GM21529 (cell line): ENCODE measurements at regions not wholly inside any gene's neighbourhood (a gene's known extent, or its start where the extent isn't known, plus 50 kb on each side); places are given as distances from the start of the nearest gene placed in this dataset.
A peak's percentile ranks its signal among the peaks of the same experiment; 100 is the strongest.

Source experiments
- ATAC-seq: cut with Tn5 transposase; IDR thresholded peaks from one replicate; pipeline ENCODE4 v1.9.1; 2021; ENCODE audit not compliant: unreplicated experiment

DNA sequence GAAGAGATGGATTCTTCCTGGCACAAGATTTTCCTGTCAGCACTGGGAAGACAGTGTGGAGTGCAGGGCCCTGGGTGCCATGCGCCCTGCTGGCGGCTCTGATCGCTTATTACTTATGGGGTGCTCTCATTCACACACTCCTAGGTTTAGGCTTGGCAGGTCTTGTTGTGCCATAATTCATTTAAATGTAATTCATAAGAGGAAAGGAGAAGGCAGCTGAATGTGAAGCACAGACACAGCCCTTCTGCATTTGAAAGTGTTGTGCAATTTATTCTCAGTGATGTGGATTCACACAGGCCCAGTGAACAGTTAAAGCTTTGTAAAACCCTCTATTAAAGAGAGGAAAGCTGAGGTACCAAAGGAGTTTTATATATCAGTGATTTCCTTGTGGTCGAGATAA lies 249.7 kb downstream of the C4orf33 start:
- no peak for ATAC-seq

DNA sequence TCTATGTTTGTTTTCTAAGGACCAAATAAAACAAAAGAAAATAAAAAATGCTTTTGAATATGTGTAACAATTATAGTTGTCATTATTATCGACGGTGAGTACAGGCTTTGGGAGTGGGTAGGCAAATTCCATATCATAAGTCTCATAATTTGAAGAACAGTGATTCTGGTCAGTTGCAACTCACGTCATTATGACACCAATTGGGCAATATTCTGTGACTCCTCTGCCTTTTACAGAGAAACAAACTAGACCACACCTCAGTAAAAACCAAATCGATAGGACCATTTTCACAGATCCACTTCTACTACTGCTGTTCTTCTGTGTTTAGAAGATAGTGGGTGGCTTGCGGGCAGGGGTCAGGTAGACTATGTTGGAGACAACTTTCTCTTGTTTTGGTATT lies 250.1 kb downstream of the C4orf33 start:
- no peak for ATAC-seq

DNA sequence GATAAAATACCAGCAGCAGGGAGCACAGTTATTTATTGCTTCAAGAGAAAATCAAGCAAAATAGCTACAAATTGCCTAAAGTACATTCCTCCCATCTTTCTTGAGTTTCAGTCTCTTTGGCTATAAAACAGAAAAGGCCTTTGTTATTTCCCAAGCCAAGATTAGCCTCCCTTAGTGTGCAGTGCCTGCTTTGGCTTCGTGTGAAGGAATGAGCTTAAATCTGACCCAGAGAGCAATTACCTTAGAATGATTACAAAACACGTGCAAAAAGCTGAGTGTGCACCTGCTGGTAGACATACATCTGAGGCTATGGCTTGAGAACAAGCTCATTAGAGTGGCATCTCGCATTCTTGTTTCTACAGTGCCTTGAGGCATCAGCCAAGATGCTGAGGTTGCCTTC lies 250.8 kb downstream of the C4orf33 start:
- no peak for ATAC-seq

DNA sequence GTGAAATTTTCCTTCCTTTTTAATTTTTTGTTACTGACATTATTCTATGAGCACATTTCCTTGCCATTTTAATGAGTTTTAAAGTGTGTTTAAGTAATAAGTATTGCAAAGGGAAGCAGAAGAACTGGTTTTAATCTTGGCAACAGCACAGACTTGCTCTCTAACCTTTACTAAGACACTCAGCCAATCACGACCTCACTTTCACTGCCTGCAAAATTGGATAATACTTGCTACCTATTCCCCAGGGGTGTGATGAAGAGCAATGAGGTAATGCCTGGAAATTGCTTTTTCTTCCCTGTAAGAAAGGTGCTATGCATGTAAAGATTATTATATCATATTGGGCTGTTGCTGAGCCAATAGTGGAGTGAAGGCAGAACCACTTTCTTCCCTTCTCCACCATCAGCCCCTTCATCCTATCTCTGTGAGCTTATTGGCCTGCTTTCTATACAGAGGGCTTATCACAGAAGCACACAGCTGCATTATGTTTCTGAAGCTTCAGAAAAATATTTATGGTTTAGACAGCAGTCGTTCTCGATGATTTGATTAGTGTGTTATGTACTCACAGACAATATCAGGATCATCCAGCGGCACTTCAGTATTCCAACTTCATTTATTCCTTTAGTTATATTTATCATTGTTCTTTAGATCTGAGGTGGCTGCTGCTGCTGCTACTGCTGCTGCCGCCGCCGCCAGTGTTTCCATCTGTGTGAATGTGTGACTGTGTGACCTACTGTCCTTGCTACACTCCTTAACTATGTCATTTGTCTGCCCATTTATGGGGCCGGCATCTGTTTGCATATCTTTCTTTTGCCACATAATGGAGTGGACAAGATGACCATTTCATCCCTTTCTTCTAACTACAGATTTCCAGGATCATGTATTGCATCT lies 255.1 kb downstream of the C4orf33 start:
- no peak for ATAC-seq

DNA sequence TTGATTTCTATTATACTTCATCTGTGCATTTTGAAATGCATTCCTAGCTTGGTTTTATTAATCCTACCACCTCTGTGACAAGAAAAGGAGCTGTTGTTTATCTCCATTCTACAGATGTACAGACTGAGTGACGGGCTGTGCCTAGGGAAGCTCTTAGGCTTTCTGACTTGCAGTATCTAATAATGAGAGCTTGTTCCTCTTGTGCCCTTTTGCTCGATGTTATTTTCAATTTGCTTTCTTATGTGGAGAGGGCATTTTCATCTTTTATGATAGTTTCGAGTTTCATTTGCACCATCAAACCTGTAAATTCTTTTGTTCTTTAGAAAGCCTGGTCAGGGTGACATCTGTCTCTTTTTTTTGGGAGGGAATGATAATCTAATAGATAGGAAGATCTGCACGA lies 256.5 kb downstream of the C4orf33 start:
- no peak for ATAC-seq

DNA sequence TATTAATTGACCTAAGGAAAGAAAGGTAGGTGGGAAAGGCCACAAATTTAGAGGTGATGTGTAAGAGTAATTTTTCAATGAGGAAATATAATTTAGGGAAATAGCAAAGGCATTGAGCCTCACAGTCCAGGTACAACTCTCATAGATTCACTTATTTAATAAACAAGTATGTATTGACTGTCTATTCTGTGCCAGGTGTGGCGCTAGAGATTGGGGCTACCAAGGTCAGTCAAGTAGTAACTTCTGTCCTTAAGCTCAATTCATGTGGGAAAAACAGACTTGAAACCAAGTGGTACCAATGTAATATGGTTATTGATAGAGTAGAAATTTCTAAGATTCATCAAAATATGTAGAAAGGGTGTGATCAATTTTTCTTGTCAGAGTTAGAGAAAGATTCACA lies 257.5 kb downstream of the C4orf33 start:
- no peak for ATAC-seq

DNA sequence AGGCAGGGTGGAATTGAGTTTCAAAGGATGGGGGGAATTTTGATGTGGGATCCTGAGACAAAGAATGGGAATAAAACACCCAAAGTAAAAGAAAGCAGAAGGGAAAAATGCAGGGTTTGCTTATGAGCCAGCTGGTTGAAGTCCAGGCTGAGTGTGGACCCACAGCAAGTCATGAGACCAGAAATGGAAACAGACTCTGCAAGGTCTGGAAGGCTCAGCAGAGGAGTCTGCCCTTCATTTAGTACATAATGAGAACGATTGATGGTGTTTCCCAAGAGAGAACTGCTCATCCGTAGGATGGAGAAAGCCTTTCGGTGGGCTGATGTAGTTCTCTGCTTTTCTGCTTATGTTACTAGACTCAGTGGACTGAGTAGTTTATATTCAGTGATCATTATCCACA lies 259.1 kb downstream of the C4orf33 start:
- ATAC-seq, result no peak

DNA sequence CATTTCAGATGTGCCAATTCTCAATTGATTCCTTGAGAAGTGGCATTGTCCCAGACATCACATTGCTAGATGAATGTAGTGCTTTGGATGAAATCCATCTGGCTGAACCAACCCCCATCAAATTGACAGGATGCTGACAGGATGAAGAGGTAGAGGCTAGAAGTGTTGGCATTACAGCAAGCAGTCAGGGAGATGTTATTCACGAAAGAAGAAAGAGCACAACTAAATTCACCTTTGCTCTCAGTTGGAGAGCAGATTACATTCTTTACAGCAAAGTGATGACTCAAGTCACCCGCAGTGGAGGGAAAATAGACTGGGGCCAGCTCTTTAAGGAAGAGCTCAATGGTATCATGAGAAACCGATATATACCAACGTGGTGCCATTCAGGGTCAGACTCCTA lies 259.6 kb downstream of the C4orf33 start:
- ATAC-seq, result no peak

DNA sequence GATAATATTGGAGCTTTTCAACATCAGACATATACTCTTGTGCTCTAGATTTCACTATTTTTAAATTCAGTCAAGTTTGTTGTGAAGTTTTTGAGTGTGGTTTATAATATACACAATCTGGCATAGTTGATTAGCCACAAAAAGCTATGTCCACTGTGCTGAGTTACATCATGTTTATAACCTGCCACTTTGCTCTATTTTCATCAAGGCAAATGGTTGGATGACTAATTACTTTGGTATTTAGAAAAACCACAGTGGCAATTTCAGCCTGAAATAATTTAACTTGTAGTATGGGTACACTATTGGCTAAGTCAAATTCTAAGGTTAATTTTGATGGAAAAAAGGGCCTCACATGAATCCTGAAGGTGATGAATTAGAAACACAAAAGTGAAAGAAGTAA lies 262.6 kb downstream of the C4orf33 start:
- ATAC-seq, result no peak

DNA sequence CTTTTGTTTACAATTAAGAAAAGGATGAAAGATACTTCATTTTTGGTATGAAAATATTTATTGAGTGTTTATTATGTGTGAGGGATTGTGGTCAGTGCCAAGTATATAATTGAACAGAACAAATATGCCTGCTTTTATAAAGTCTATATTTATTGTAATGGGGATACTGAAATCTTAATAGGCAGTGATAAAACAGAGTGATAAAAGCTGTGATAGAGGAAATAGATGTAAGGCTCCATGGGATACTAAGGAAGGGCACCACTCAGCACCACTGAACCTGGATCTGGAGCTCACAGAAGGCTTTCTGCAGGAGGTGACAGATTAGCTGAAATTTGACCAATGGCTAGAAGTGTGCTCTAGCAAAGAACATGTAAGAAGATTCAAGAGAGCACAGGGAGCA lies 263.5 kb downstream of the C4orf33 start:
- ATAC-seq, result no peak

DNA sequence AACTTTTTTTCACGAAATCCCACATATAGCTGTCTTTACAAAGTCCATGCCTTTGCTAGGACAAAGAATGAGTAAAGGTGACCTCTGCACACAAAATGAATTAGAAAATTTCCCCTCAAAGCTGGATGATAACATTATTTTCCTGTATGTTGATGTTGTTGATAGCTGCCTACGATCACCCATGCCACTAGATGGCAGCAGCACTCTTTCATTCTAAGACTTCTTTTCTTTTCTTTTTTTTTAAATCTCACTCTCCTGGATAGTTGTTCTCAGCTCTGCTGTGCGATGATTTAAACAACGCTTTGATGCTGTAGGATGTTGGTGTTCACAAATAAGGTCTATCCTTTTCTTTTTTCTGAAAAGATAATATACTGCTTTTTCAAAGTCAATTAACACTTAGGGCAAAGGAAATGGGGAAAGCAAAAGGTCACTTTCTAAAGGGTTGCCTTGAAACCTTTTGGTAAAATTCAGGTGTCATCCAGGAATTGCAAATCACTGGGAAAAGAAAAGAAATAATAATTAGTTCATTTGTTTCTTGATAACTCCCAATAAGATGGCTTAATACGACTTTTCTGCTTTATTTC lies 266.8 kb downstream of the C4orf33 start:
- peak; percentile 83 for ATAC-seq

DNA sequence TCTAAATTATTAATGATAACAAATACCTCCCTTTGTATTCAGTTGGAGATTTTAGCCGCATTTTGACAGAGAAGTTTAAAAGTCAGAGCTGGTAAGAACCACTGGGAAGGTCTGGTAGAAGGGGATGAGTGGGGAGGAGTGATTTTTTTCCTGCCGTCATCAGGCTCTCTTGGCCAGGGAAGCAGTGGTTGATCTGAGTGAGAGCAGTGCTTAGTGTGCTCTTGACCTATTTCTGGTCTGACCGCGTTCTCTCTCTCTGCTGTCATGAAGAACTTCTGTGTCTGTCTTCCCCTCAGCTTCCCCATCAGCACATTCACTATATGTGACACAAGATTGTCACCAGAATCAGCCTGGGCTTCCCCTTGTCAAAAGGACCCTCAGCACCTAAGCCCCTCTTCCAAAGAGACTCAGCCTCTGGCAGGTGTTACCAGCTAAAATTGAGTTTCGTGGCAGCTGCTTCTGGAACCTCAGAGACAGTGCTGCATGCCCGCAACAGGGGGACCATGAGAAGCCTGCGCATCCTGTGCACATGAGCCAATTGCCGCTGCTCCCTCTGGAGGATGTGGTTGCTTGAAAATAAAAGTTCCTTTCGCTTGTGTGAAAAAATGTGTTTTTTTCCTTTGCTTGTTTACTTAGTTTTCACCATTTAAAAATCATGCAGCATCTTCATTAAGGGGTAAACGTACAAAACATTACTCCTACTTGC lies 268.9 kb downstream of the C4orf33 start:
- no peak for ATAC-seq

DNA sequence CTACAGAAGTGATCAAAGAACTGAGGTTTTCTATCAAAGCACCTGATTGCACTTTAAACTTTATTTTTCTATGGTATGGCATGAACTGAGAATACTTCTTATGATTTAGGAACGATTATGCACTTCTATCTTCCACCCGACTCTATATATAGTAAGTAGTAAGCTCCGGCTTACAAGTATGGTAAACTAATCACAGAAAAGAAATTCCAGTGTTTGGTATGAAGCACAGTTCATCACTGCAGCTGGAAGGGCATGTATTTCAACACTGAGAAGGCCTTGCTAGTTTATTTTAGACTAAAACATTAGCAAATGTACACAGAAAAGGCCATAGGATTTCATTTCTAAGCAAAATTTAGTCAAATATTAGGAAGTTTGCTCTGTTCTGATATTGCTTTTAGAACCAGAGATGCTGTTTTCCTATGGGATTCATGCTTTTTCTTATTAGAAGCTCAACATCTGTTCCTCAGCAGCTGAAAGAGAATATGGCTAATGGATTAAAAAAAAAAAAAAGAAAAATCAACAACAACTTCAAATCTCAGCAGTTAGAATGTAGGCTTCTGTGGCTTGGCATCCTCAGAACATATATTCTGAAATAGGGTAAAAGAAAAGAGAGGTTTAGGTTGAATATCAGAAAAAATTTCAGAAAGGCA lies 273.5 kb downstream of the C4orf33 start:
- ATAC-seq, result no peak

DNA sequence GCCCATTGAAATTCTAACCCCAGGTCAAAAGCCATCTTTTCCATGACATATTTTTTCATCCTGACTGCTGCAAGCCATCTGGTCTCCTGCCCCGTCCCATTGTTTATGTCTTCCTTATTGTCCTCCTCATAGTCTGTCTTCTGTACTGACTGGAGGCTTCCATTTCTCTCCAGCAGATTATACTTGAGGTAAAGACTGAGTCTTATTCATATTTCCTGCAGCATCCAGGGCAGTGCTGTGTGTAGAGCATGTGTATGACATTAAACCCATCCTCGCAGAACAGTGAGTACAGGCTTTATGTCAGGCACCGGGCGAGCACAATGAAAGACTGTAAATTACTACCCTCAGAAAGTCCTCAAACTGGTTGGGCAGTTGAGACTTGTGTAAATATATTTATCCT lies 275.1 kb downstream of the C4orf33 start:
- ATAC-seq, result no peak

DNA sequence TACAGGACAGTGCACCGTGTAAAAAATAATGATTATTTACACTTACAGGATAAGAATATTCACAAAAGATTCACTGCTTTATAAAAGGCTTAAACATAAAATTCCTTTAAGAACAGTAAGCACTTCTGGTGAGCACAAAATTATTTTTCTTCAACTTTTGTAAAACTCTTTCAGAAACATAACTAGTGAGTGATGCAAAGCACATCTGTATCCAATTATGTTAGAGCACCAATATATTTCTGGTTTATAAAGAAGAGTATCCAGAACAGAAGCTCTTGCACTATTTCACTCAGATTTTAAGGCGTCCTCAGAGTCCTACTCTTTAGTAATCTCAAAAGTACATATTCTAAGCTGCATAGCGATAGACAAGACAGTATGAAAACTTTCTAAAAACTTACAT lies 276.0 kb downstream of the C4orf33 start:
- no peak for ATAC-seq

DNA sequence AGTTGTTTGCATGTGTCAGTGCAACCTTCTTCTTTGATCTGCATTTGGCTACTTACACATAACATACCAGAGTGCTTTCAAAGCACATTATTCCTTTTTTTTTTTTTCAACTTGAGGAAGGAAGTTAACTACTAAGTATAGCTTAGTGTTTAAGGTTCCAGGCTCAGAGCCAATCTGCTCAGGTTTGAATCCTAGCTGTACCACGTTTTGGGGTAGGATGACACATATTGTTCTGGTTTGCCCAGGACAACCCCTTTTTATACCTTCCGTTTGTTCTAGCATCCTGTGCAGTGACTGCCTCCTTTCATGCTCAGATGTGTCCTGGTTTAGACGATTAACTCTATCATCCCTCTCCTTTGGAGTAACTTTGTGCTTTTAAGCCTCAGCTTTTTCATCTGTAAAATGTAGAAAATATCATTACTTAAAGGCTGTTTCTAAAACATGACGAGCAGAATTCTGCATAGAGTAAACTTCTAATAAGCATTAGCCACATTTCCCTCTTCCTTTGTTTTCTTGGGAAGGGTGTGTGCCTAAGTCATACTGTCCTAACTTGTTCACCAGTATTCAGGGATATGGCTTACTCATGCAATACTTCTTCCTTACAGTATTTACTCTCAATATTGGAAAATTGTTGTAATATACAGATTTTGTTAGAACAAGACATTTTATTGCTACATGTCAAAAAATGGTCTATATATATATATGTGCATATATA lies 281.3 kb downstream of the C4orf33 start:
- no peak for ATAC-seq

DNA sequence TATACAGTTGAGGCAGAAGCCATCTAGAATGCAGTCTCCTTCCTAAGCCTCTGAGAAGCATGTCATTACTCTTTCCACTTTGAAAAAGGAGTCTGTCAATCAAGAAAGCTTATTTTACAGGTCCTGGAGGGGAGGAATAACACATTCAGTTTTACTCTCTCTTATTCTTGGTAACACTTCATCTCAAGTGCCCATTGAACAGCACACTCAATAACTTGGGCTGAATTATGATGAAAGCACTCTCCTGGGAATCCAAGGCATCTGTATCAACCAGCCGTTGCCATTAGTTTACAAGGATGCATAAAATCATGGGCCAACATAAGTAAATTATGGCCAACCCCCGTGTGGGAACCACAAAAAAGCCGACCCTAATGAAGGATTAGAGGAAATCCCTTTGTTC lies 282.4 kb downstream of the C4orf33 start:
- ATAC-seq, result no peak

DNA sequence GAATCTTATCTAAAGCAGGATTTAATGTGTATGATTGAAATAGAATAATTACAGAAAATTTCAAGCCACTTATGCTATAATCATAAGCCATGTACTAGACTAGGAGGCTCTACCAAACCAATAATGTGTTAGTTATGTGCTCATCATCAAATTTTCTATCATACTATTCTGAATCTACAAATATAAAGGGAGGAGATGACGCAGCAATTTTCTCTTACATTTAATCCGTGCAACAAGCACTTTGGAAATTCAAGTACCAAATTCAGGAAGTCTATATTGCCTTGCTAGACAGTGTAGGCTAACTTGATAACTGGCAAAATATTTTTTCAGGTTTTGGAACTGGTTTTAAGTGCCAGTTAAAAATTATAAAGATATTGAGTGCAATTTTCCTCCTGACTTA lies 283.5 kb downstream of the C4orf33 start:
- no peak for ATAC-seq

DNA sequence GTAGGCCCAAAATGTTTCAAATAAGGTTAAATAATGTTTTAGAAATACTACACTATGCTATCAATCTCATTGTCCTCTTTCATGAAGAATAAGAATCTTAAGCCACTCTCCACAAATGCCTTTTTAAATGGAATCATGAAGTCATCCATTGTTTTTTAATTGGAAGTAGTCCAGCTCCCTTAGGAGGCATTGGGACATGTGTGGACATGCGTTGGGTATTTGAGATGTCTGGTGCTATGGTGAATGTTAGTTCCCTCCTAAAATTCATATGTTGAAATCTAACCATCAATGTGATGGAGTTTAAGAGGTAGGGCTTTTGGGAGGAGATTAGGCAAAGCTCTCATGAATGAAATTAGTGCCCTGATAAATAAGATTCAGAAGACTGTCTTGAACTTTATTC lies 289.0 kb downstream of the C4orf33 start:
- ATAC-seq, result no peak

DNA sequence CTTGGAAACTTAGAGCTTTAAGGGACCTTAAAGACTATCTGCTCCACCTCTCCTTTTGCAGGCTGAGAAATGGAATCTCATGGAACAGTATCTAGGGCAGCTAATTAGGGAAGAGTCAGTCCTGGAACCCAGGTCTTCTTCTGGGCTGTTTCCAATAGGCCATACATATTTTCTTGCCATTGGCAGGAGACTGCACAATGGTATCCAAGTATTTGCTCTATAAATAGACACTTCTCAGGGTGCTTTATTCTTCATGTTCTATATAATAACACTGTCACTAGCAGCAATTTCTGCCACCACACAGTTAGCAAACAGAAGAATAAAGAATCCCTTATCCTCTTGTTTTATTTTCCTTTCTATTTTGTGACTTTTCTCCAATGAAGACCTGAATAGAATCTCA lies 291.7 kb downstream of the C4orf33 start:
- no peak for ATAC-seq

DNA sequence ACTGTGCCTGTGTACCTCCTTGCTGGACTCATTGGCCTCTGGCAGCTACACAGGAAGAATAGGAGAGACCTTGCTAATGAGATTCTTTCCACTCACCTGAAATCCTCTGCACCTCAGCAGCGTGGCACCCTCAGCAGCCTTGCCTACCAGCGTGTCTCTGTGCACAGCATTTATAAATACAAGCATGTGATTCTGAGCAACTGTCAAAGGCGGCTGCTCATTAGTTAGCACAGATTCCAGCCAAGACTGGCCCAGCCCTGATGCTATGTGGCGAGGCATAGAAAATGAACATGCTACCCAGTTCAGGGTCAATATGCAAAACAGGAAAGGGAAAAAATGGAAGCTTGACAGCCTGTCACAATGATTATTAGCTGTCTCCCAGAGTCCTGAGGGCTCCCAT lies 298.0 kb downstream of the C4orf33 start:
- no peak for ATAC-seq
